Suprapubic skin (tissue), 4 donors: ENCODE measurements at regions not wholly inside any gene's neighbourhood (a gene's known extent, or its start where the extent isn't known, plus 50 kb on each side); places are given as distances from the start of the nearest gene placed in this dataset.

Experiments used
- DNase-seq, 2 donors: peaks; one replicate each; pipeline ENCODE4 v3.0.0-alpha.2; 2019; ENCODE audit warnings: low spot score in 2 of 2
- H3K27ac ChIP-seq: fragments of 200-600 bp; sonication (generic); one replicate; pipeline ENCODE4 v1.5.1; 2019
- H3K27me3 ChIP-seq: fragments of 200-600 bp; sonication (generic); one replicate; pipeline ENCODE4 v1.5.1; 2019
- H3K36me3 ChIP-seq: fragments of 200-600 bp; sonication (generic); one replicate; pipeline ENCODE4 v1.5.1; 2019
- H3K4me1 ChIP-seq: fragments of 200-600 bp; sonication (generic); one replicate; pipeline ENCODE4 v1.5.1; 2019
- H3K4me3 ChIP-seq: fragments of 200-600 bp; sonication (generic); one replicate; pipeline ENCODE4 v1.5.1; 2019; ENCODE audit warnings: mild to moderate bottlenecking
- H3K9me3 ChIP-seq: fragments of 200-600 bp; sonication (generic); one replicate; pipeline ENCODE4 v1.5.1; 2019
- CTCF ChIP-seq, 2 donors: fragments of 200-600 bp in 1 of 2; fragments of 450-650 bp in 1 of 2; sonication (generic) in 1 of 2; IDR thresholded peaks; one replicate each; pipeline ENCODE4 v1.5.1; 2016 to 2019; ENCODE audit warnings: antibody characterized with exemption in 2 of 2, mild to moderate bottlenecking in 1 of 2, moderate library complexity in 1 of 2
- EP300 ChIP-seq: sonication (generic); formaldehyde crosslinking; IDR thresholded peaks from one replicate; pipeline ENCODE4 v1.6.1; 2017; ENCODE audit warnings: antibody characterized with exemption
- POLR2A ChIP-seq, 2 donors: fragments of 450-650 bp; IDR thresholded peaks; one replicate each; pipeline ENCODE4 v1.6.1; 2017; ENCODE audit warnings: antibody characterized with exemption in 2 of 2, mild to moderate bottlenecking in 2 of 2, moderate library complexity in 2 of 2
- POLR2AphosphoS5 ChIP-seq, 3 donors: sonication (generic); formaldehyde crosslinking; IDR thresholded peaks; one replicate each; pipeline ENCODE4 v1.6.1; 2017; ENCODE audit warnings: antibody characterized with exemption in 3 of 3
- WGBS: methylation state at CpG from one replicate; pipeline ENCODE4 v1.1.5; 2018; 5-methylcytosine and 5-hydroxymethylcytosine counted together

DNA sequence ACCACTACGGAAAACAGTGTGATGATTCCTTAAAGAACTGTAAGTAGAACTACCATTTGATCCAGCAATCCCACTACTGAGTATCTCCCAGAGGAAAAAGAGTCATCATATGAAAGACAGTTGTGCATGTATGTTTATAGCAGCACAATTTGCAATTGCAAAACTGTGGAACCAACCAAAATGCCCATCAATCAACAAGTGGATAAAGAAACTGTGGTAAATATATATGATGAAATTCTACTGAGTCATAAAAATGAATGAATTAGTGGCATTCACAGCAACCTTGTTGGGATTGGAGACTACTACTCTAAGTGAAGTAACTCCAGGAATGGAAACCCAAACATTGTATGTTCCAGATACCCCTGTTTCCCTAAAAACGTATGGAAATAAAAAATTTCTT lies 337.0 kb upstream of the PTBP2 start:
- no peak overlapping the region for H3K4me3 ChIP-seq
- no peak overlapping the region for H3K27ac ChIP-seq
- H3K36me3 ChIP-seq, result no peaks in the 10 kb centered on the region
- WGBS, result 82% methylated on average over 2 of the region's 2 CpGs
- H3K4me1 ChIP-seq, result no peaks in the 10 kb centered on the region
- no peak for TF ChIP-seq POLR2AphosphoS5 (IDR thresholded peaks at IDR 0.05)
- TF ChIP-seq POLR2A (IDR thresholded peaks at IDR 0.05), result no peak
- no peak for TF ChIP-seq CTCF (IDR thresholded peaks at IDR 0.05)
- no peak for TF ChIP-seq EP300
- peaks cover 6% of the 10 kb centered on the region for H3K9me3 ChIP-seq
- H3K27me3 ChIP-seq, result no peaks in the 10 kb centered on the region
- no peak for DNase-seq

DNA sequence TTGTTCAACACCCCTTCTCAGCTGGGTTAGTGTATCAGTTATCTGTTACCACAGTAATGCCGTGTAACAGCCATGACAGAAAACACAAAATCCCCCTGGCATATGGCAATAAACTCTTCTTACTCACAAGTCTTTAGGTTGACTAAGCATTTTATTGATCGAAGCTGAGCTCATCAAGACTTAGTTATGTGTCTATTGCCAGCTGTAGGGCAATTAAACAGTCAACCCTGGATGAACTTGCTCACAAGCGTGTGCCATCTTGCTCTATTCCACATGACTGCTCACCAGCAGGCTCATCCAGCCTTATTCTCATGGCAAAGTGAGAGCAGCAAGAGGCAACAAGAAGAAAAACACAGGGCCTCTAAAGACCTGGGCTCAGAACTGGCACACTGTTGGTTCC lies 333.8 kb upstream of the PTBP2 start:
- 77% methylated on average over 3 of the region's 3 CpGs for WGBS
- Histone ChIP-seq H3K9me3 (peaks cover 1% of the 10 kb centered on the region), H3K27ac (no peak overlapping the region), H3K36me3 (no peaks in the 10 kb centered on the region), H3K27me3 (no peaks in the 10 kb centered on the region), H3K4me1 (no peaks in the 10 kb centered on the region), H3K4me3 (no peak overlapping the region)
- DNase-seq, result no peak
- TF ChIP-seq CTCF (IDR thresholded peaks at IDR 0.05), result no peak
- TF ChIP-seq POLR2A (IDR thresholded peaks at IDR 0.05), result no peak
- TF ChIP-seq POLR2AphosphoS5 (IDR thresholded peaks at IDR 0.05), result no peak
- no peak for TF ChIP-seq EP300

- Histone ChIP-seq H3K4me1 (no peaks in the 10 kb centered on the region), H3K9me3 (no peaks in the 10 kb centered on the region), H3K36me3 (no peaks in the 10 kb centered on the region), H3K4me3 (no peak overlapping the region), H3K27me3 (no peaks in the 10 kb centered on the region), H3K27ac (no peak overlapping the region)
- 59% methylated on average over 4 of the region's 4 CpGs for WGBS
- DNase-seq, result no peak
- TF ChIP-seq POLR2A (IDR thresholded peaks at IDR 0.05), result no peak
- TF ChIP-seq POLR2AphosphoS5 (IDR thresholded peaks at IDR 0.05), result no peak
- no peak for TF ChIP-seq EP300
- TF ChIP-seq CTCF (IDR thresholded peaks at IDR 0.05), result no peak
These were observed 332.9 kb upstream of the PTBP2 start for GRCh38 chr1:96388421-96389310.

DNA sequence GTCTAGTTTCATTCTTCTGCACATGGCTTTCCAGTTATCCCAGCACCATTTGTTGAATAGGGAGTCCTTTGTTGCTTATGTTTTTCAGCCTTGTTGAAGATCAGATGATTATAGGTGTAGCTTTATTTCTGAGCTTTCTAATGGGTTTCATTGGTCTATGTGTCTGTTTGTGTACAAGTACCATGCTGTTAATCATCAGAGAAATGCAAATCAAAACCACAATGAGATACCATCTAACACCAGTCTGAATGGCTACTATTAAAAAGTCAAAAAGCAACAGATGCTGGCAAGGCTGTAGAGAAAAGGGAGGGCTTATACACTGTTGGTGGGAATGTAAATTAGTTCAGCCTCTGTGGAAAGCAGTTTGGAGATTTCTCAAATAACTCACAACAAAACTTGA lies 321.5 kb upstream of the PTBP2 start:
- Histone ChIP-seq H3K9me3 (no peaks in the 10 kb centered on the region), H3K27ac (no peak overlapping the region), H3K4me3 (no peak overlapping the region), H3K27me3 (no peaks in the 10 kb centered on the region), H3K4me1 (no peaks in the 10 kb centered on the region), H3K36me3 (no peaks in the 10 kb centered on the region)
- DNase-seq, result no peak
- TF ChIP-seq EP300, result no peak
- TF ChIP-seq CTCF (IDR thresholded peaks at IDR 0.05), result no peak
- no peak for TF ChIP-seq POLR2AphosphoS5 (IDR thresholded peaks at IDR 0.05)
- no peak for TF ChIP-seq POLR2A (IDR thresholded peaks at IDR 0.05)

- Histone ChIP-seq H3K36me3 (no peaks in the 10 kb centered on the region), H3K27me3 (no peaks in the 10 kb centered on the region), H3K4me1 (no peaks in the 10 kb centered on the region), H3K4me3 (no peak overlapping the region), H3K27ac (no peak overlapping the region), H3K9me3 (no peaks in the 10 kb centered on the region)
- 39% methylated on average over 4 of the region's 4 CpGs for WGBS
- DNase-seq, result no peak
- no peak for TF ChIP-seq EP300
- TF ChIP-seq CTCF (IDR thresholded peaks at IDR 0.05), result no peak
- no peak for TF ChIP-seq POLR2A (IDR thresholded peaks at IDR 0.05)
- no peak for TF ChIP-seq POLR2AphosphoS5 (IDR thresholded peaks at IDR 0.05)
These were observed 312.5 kb upstream of the PTBP2 start for GRCh38 chr1:96409087-96409486.
